ENCODE measurements at regions not wholly inside any gene's neighbourhood (a gene's known extent, or its start where the extent isn't known, plus 50 kb on each side); places are given as distances from the start of the nearest gene placed in this dataset.

GRCh38 chrX:46400530-46401443 is 144.4 kb downstream of the ZNF674 start:
- TF ChIP-seq POLR2A (IDR thresholded peaks at IDR 0.05) (no peak), CTCF (IDR thresholded peaks at IDR 0.05) (no peak), POLR2AphosphoS5 (IDR thresholded peaks at IDR 0.05) (no peak), EP300 (IDR thresholded peaks at IDR 0.05) (no peak)
